ENCODE measurements at regions not wholly inside any gene's neighbourhood (a gene's known extent, or its start where the extent isn't known, plus 50 kb on each side); places are given as distances from the start of the nearest gene placed in this dataset.

DNA sequence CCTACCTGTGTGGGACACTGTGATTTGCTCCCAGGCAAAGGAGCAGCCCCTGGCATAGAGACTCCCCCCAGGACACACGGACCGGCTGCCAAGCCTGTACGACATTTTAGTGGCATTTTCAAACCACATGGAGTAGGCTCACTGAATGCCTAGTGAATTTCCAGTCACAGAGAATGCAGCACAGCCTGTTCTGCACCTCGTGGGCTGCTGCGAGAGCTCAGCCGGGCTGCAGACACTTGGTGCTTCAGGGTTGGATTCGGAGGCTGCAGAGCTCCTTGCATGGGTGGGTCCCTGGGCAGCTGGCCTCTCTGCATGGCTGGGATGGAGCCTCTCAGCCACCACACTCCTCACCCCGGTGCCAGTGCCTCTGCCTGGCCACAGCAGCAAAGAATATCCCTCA, 51.2 kb upstream of the HNF1B start:
- H3K4me2 ChIP-seq (ENCODE audit: low read length, poor library complexity, severe bottlenecking), result no peak overlapping the region
- no peak overlapping the region for H4K91ac ChIP-seq (ENCODE audit: low read length)
- peaks cover 12% of the 10 kb centered on the region for H3K4me1 ChIP-seq (ENCODE audit: control insufficient read depth, insufficient read depth, low read depth, low read length)
- H3K79me1 ChIP-seq (replicated peaks; ENCODE audit: low read length, poor library complexity, severe bottlenecking), result no peaks in the 10 kb centered on the region
- H2BK12ac ChIP-seq (ENCODE audit: low read length in 2 of 2), result no peak overlapping the region
- H2AK5ac ChIP-seq (ENCODE audit: low read length, severe bottlenecking), result peak overlapping the region; percentile 37
- no peak overlapping the region for H2BK15ac ChIP-seq (ENCODE audit: low read depth, poor library complexity, severe bottlenecking)
- H3K27ac ChIP-seq (ENCODE audit: low read length, poor library complexity, severe bottlenecking), result no peak overlapping the region
- no peak overlapping the region for H3K4ac ChIP-seq (ENCODE audit: low read depth in 1 of 2, low read length in 2 of 2)
- no peak overlapping the region for H3K14ac ChIP-seq (ENCODE audit: low read length in 2 of 2)
- H3K4me3 ChIP-seq (ENCODE audit: insufficient read depth in 1 of 2, low read depth in 1 of 2, low read length in 2 of 2), result no peak overlapping the region
- peaks cover 5% of the 10 kb centered on the region for H3K9me3 ChIP-seq (ENCODE audit: control insufficient read depth, low read length)
- no peak overlapping the region for H3K18ac ChIP-seq (ENCODE audit: low read depth in 1 of 2, low read length in 2 of 2)
- H4K8ac ChIP-seq (ENCODE audit: low read length), result no peak overlapping the region
- no peak overlapping the region for H3K9ac ChIP-seq (ENCODE audit: low read length)
- DNase-seq, result no peak
- H2AFZ ChIP-seq (ENCODE audit: low read depth, low read length), result no peak overlapping the region
- WGBS, result 92% methylated on average over 8 of the region's 8 CpGs
- no peaks in the 10 kb centered on the region for H3K36me3 ChIP-seq (ENCODE audit: control insufficient read depth in 1 of 2, insufficient read depth in 2 of 2, low read depth in 1 of 2, low read length in 2 of 2)
- peaks cover 0 to 70% of the 10 kb centered on the region in 2 experiments for H3K27me3 ChIP-seq (ENCODE audit: control insufficient read depth in 1 of 2, insufficient read depth in 1 of 2, low read length in 2 of 2)
- no peak overlapping the region for H2BK5ac ChIP-seq (ENCODE audit: low read depth, low read length, poor library complexity, severe bottlenecking)
- H3K23ac ChIP-seq (ENCODE audit: low read length in 2 of 2), result no peak overlapping the region
- no peak overlapping the region for H2BK120ac ChIP-seq (ENCODE audit: low read depth, low read length)

Data from mesenchymal stem cell (in vitro differentiated cells and primary cell).